MM.1S (cell line): ENCODE measurements at regions not wholly inside any gene's neighbourhood (a gene's known extent, or its start where the extent isn't known, plus 50 kb on each side); places are given as distances from the start of the nearest gene placed in this dataset.
"Not testable (repeated sequence)": the region's sequence is repeated elsewhere in the genome, so short reads cannot be mapped to it uniquely, and the experiment has no call there.

Experiments used
- CTCF ChIP-seq: fragments of 300-600 bp; sonication (generic); IDR thresholded peaks from 2 replicates; pipeline ENCODE4 v1.5.1; 2016; ENCODE audit warnings: antibody characterized with exemption, low read length, mixed read lengths
- EZH2 ChIP-seq: fragments of 300-600 bp; sonication (generic); optimal IDR thresholded peaks from 2 replicates; pipeline ENCODE3; 2017; ENCODE audit warnings: low read depth, mild to moderate bottlenecking, antibody characterized with exemption, low read length, mixed read lengths
- EZH2phosphoT487 ChIP-seq: fragments of 300-600 bp; sonication (generic); IDR thresholded peaks from 2 replicates; pipeline ENCODE4 v1.6.1; 2018; ENCODE audit warnings: antibody characterized with exemption, low read length

GRCh38 chr5:164152539-164152938 lies 647.1 kb downstream of the MAT2B start:
- TF ChIP-seq CTCF, EZH2phosphoT487, EZH2: not testable (repeated sequence)
